ENCODE measurements at regions not wholly inside any gene's neighbourhood (a gene's known extent, or its start where the extent isn't known, plus 50 kb on each side); places are given as distances from the start of the nearest gene placed in this dataset.
"Not testable (repeated sequence)": the region's sequence is repeated elsewhere in the genome, so short reads cannot be mapped to it uniquely, and the experiment has no call there.

- WGBS (ENCODE audit: missing lambda C conversion rate): 81% methylated on average over 3 of the region's 3 CpGs
- ChIA-PET CTCF (interaction anchor here (1.3 to 18.4 kb wide), 3 partner anchors 14 to 170 kb away, joined by 4 to 226 read pairs (median 7); no protein-coding TSS in a partner anchor), POLR2A (no interaction called here)
Observed at GRCh38 chr3:69686056-69686455, 53.2 kb upstream of the MITF start.

DNA sequence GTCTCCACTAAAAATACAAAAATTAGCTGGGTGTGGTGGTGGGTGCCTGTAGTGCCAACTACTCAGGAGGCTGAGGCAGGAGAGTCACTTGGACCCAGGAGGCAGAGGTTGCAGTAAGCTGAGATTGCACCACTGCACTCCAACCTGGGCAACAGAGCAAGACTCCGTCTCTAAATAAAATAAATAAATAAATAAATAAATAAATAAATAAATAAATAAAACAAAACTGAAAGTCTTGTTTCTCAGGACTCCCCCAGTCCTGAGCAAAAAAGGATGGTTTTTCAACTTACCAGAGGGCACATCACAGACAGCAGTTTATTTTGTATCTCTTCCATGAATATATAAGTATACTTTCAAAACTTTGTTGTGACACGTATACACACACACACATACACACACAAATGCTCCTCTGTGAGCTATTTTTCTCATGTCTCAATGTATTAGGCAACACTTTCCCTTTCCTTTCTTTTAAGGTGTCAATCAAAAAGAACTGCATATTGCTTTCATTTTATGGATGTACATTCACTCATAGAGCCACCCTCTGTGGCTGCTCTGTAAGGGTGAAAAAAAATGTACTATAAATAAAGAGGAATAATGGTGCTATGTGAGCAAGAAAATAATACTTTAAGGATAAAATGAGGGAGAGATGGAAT lies 54.8 kb upstream of the MITF start:
- DNase-seq (ENCODE audit: low read depth in 1 of 2, low spot score in 1 of 2) (no peak), FAIRE-seq (no peak), ATAC-seq (no peak)
- H3K4me2 ChIP-seq: no peak overlapping the region
- peaks cover 15% of the 10 kb centered on the region for H3K4me1 ChIP-seq
- H3K27ac ChIP-seq: no peak overlapping the region
- peak; percentile 74 for TF ChIP-seq ZC3H11A (IDR thresholded peaks at IDR 0.05)
- TF ChIP-seq, protein P1, sequence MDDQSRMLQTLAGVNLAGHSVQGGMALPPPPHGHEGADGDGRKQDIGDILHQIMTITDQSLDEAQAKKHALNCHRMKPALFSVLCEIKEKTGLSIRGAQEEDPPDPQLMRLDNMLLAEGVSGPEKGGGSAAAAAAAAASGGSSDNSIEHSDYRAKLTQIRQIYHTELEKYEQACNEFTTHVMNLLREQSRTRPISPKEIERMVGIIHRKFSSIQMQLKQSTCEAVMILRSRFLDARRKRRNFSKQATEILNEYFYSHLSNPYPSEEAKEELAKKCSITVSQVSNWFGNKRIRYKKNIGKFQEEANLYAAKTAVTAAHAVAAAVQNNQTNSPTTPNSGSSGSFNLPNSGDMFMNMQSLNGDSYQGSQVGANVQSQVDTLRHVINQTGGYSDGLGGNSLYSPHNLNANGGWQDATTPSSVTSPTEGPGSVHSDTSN (IDR thresholded peaks at IDR 0.05): no peak
- POLR2A ChIA-PET: no interaction called here
- H3K4me3 ChIP-seq: no peak overlapping the region
- no peaks in the 10 kb centered on the region for H3K9me3 ChIP-seq
- WGBS (ENCODE audit: missing lambda C conversion rate): 94% methylated on average over 2 of the region's 2 CpGs
- CTCF ChIA-PET: interaction anchor here (0.6 to 18.4 kb wide), 4 partner anchors 12 to 267 kb away, joined by 3 to 226 read pairs (median 5); no protein-coding TSS in a partner anchor

More at GRCh38 chr3:69686056-69686455, 53.2 kb upstream of the MITF start:
- ATAC-seq (no peak), DNase-seq (ENCODE audit: low read depth in 1 of 2, low spot score in 1 of 2) (no peak), FAIRE-seq (no peak)
- no peak overlapping the region for H3K4me3 ChIP-seq
- peaks cover 15% of the 10 kb centered on the region for H3K4me1 ChIP-seq
- TF ChIP-seq HOXB13 (CRISPR knock-in tag; IDR thresholded peaks at IDR 0.05; ENCODE audit: low read depth): no peak
- no peak for TF ChIP-seq SREBF2 (IDR thresholded peaks at IDR 0.05)
- no peak for TF ChIP-seq ESRRA (IDR thresholded peaks at IDR 0.05; ENCODE audit: borderline replicate concordance, low read length)
- no peak for TF ChIP-seq RCOR1 (IDR thresholded peaks at IDR 0.05; ENCODE audit: low read depth, low read length)
- TF ChIP-seq, protein P2, sequence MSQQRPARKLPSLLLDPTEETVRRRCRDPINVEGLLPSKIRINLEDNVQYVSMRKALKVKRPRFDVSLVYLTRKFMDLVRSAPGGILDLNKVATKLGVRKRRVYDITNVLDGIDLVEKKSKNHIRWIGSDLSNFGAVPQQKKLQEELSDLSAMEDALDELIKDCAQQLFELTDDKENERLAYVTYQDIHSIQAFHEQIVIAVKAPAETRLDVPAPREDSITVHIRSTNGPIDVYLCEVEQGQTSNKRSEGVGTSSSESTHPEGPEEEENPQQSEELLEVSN (IDR thresholded peaks at IDR 0.05; ENCODE audit: borderline replicate concordance, low read depth): no peak
- TF ChIP-seq RAD21 (conservative IDR thresholded peaks at IDR 0.05 in 1 of 2, IDR thresholded peaks at IDR 0.05 in 1 of 2): no peak
- no peak for TF ChIP-seq EHMT2 (IDR thresholded peaks at IDR 0.05; ENCODE audit: low read depth)
- no peak for TF ChIP-seq EHF (CRISPR knock-in tag; IDR thresholded peaks at IDR 0.05)
- TF ChIP-seq EP300 (IDR thresholded peaks at IDR 0.05): no peak
- TF ChIP-seq CHD2 (IDR thresholded peaks at IDR 0.05; ENCODE audit: low read length, partially characterized antibody): no peak
- TF ChIP-seq CBX2 (IDR thresholded peaks at IDR 0.05; ENCODE audit: borderline replicate concordance, low read depth): no peak
- H3K9me3 ChIP-seq: no peaks in the 10 kb centered on the region
- H3K4me2 ChIP-seq: no peak overlapping the region
- H3K27ac ChIP-seq: no peak overlapping the region

GRCh38 chr3:69683082-69683806 lies 56.0 kb upstream of the MITF start:
- Histone ChIP-seq H3K4me1 (peaks cover 15% of the 10 kb centered on the region), H3K27ac (no peak overlapping the region; a peak in 1 of 6 replicates), H3K9me3 (no peaks in the 10 kb centered on the region), H3K4me2 (peak overlapping the region; percentile 43), H3K4me3 (no peak overlapping the region)
- DNase-seq (ENCODE audit: low read depth in 1 of 2, low spot score in 1 of 2): peak in 1 of 2 experiments; percentile 75
- TF ChIP-seq FOSB (CRISPR knock-in tag; IDR thresholded peaks at IDR 0.05): no peak
- TF ChIP-seq GATA3 (IDR thresholded peaks at IDR 0.05; ENCODE audit: borderline replicate concordance): peak; percentile 87
- TF ChIP-seq CEBPB (IDR thresholded peaks at IDR 0.05): peak in 1 of 2 experiments; percentile 55; a peak in 1 of 4 replicates
- FAIRE-seq: peak; percentile 54
- CTCF ChIA-PET: interaction anchor here (2.4 to 18.4 kb wide), 3 partner anchors 9 to 109 kb away, joined by 7 to 226 read pairs (median 11); no protein-coding TSS in a partner anchor
- 6% methylated on average over 4 of the region's 4 CpGs for WGBS (ENCODE audit: missing lambda C conversion rate)
- POLR2A ChIA-PET: no interaction called here
- peak in 1 of 2 experiments; percentile 88; a peak in 3 of 6 replicates for ATAC-seq

DNA sequence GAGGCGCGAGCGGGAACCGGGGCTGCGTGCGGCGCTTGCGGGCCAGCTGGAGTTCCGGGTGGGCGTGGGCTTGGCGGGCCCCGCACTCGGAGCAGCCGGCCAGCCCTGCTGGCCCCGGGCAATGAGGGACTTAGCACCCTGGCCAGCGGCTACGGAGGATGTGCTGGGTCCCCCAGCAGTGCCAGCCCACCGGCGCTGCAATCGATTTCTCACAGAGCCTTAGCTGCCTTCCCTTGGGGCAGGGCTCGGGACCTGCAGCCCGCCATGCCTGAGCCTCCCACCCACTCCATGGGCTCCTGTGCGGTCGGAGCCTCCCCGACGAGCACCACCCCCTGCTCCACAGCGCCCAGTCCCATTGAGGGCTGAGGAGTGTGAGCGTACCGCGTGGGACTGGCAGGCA lies 61.8 kb upstream of the MITF start:
- CTCF ChIA-PET: interaction anchor here (1.2 to 2.1 kb wide), 2 partner anchors 12 to 13 kb away, joined by 3 to 5 read pairs; no protein-coding TSS in a partner anchor
- FAIRE-seq: not testable (repeated sequence)

More for the DNA sequence above, 61.8 kb upstream of the MITF start:
- POLR2A ChIA-PET; H3K27ac ChIP-seq; H3K4me1 ChIP-seq; H3K9me3 ChIP-seq; DNase-seq (ENCODE audit: low read depth in 1 of 2, low spot score in 1 of 2); H3K4me3 ChIP-seq; H3K4me2 ChIP-seq; ATAC-seq: not testable (repeated sequence)
- 93% methylated on average over 20 of the region's 30 CpGs for WGBS (ENCODE audit: missing lambda C conversion rate)
